Transverse colon (tissue), 4 donors: ENCODE measurements at regions not wholly inside any gene's neighbourhood (a gene's known extent, or its start where the extent isn't known, plus 50 kb on each side); places are given as distances from the start of the nearest gene placed in this dataset.

ENCODE experiments used
- DNase-seq: peaks from one replicate; pipeline ENCODE4 v3.0.0-alpha.2; 2019
- H3K27ac ChIP-seq, 4 donors: fragments of 200-600 bp; sonication (generic); 2 replicates each; pipeline ENCODE4 v1.5.1; 2016 to 2018; ENCODE audit warnings: inconsistent platforms in 4 of 4
- H3K27me3 ChIP-seq: fragments of 200-600 bp; sonication (generic); 2 replicates; pipeline ENCODE4 v1.5.1; 2017; ENCODE audit warnings: inconsistent platforms
- H3K36me3 ChIP-seq, 4 donors: fragments of 200-600 bp; sonication (generic); 2 replicates each; pipeline ENCODE4 v1.5.1; 2017 to 2019; ENCODE audit warnings: inconsistent platforms in 4 of 4
- H3K4me1 ChIP-seq, 4 donors: fragments of 200-600 bp; sonication (generic); 2 replicates each; pipeline ENCODE4 v1.5.1; 2017 to 2020; ENCODE audit warnings: inconsistent platforms in 4 of 4
- H3K4me3 ChIP-seq, 4 donors: fragments of 200-600 bp; sonication (generic); 1 replicate in 1 of 4; 2 replicates in 3 of 4; pipeline versions ENCODE4 v1.5.1 to v1.6.1; 2017 to 2019; ENCODE audit warnings: inconsistent platforms in 4 of 4
- H3K9me3 ChIP-seq, 2 donors: fragments of 200-600 bp; sonication (generic); 2 replicates each; pipeline ENCODE4 v1.5.1; 2017 to 2019; ENCODE audit warnings: inconsistent platforms in 2 of 2
- CTCF ChIP-seq, 5 experiments: fragments of 200-600 bp in 3 of 5; fragments of 450-650 bp in 2 of 5; sonication (generic) in 3 of 5; IDR thresholded peaks; 1 replicate in 2 of 5; 2 replicates in 3 of 5; pipeline ENCODE4 v1.5.1; 2016 to 2017; ENCODE audit warnings: antibody characterized with exemption in 5 of 5, inconsistent platforms in 3 of 5, mild to moderate bottlenecking in 2 of 5, moderate library complexity in 1 of 5
- EP300 ChIP-seq: sonication (generic); formaldehyde crosslinking; IDR thresholded peaks from one replicate; pipeline ENCODE4 v1.6.1; 2017; ENCODE audit warnings: antibody characterized with exemption, low read depth
- POLR2A ChIP-seq: fragments of 450-650 bp; IDR thresholded peaks from one replicate; pipeline ENCODE4 v1.6.1; 2016; ENCODE audit warnings: antibody characterized with exemption, mild to moderate bottlenecking, moderate library complexity
- POLR2AphosphoS5 ChIP-seq, 3 donors: sonication (generic); formaldehyde crosslinking; IDR thresholded peaks; one replicate each; pipeline ENCODE4 v1.6.1; 2016; ENCODE audit warnings: antibody characterized with exemption in 3 of 3
- whole genome bisulfite sequencing, 2 donors: methylation state at CpG; one replicate each; pipeline ENCODE4 v1.1.5; 2018; ENCODE audit warnings: low coverage in 1 of 2; 5-methylcytosine and 5-hydroxymethylcytosine counted together
- in situ Hi-C, 4 donors: fragments of 200-750 bp; cut with MboI; loops; one replicate each; pipeline versions ENCODE4 v1.15.0 to v1.15.1; 2017; ENCODE audit warnings: low sequenced_read_pairs in 3 of 4, low pct_ligation_motif_present in 1 of 4, low pct_unique_long_range_greater_than_20kb in 1 of 4
- intact Hi-C: fragments of 100-400 bp; cut with DNase I; formaldehyde crosslinking; loops from one replicate; pipeline ENCODE4 v1.15.1; 2023; ENCODE audit warnings: low total_unique reads

- H3K36me3 ChIP-seq: no peaks in the 10 kb centered on the region
- H3K9me3 ChIP-seq: no peaks in the 10 kb centered on the region
- no peak for TF ChIP-seq POLR2A
- no peak for TF ChIP-seq EP300
- no peak for TF ChIP-seq CTCF (IDR thresholded peaks at IDR 0.05)
- TF ChIP-seq POLR2AphosphoS5 (IDR thresholded peaks at IDR 0.05): no peak
- DNase-seq: no peak
- no peaks in the 10 kb centered on the region for H3K27me3 ChIP-seq
- H3K27ac ChIP-seq: no peak overlapping the region
- H3K4me1 ChIP-seq: no peaks in the 10 kb centered on the region
- WGBS, 2 donors: 56% methylated on average over 2 of the region's 2 CpGs; no CpG with 5 or more reads in 1 of the 2 donors
- H3K4me3 ChIP-seq: no peak overlapping the region
- in situ Hi-C loops: no loop called here
- intact Hi-C loops: no loop called here
Observed at GRCh38 chrX:100477467-100477866, 67.4 kb upstream of the PCDH19 start.
